GM19395 (cell line): ENCODE measurements at regions not wholly inside any gene's neighbourhood (a gene's known extent, or its start where the extent isn't known, plus 50 kb on each side); places are given as distances from the start of the nearest gene placed in this dataset.
A peak's percentile ranks its signal among the peaks of the same experiment; 100 is the strongest.

Experiments used
- ATAC-seq: cut with Tn5 transposase; IDR thresholded peaks from one replicate; pipeline ENCODE4 v1.9.1; 2021; ENCODE audit warnings: mild to moderate bottlenecking, moderate library complexity; ENCODE audit not compliant: unreplicated experiment

GRCh38 chr7:13028825-13029099, 341.3 kb downstream of the ARL4A start:
- ATAC-seq = no peak

- ATAC-seq = no peak
These were observed 344.0 kb downstream of the ARL4A start for GRCh38 chr7:13031468-13031867.

GRCh38 chr7:13032084-13032483, 344.7 kb downstream of the ARL4A start:
- ATAC-seq = no peak

- ATAC-seq = no peak
These were observed 345.1 kb downstream of the ARL4A start for GRCh38 chr7:13032576-13032975.

- ATAC-seq = no peak
These were observed 347.3 kb downstream of the ARL4A start for GRCh38 chr7:13034693-13035092.

GRCh38 chr7:13035233-13035632, 347.8 kb downstream of the ARL4A start:
- no peak for ATAC-seq

- ATAC-seq = no peak
These were observed 348.9 kb downstream of the ARL4A start for GRCh38 chr7:13036256-13036780.

GRCh38 chr7:13037216-13037615, 349.8 kb downstream of the ARL4A start:
- no peak for ATAC-seq

- no peak for ATAC-seq
These were observed 354.0 kb downstream of the ARL4A start for GRCh38 chr7:13041368-13041988.

GRCh38 chr7:13042605-13043236, 355.3 kb downstream of the ARL4A start:
- no peak for ATAC-seq

- ATAC-seq = no peak
These were observed 356.9 kb downstream of the ARL4A start for GRCh38 chr7:13044309-13044708.

- ATAC-seq = no peak
These were observed 359.6 kb downstream of the ARL4A start for GRCh38 chr7:13047061-13047460.

- ATAC-seq = no peak
These were observed 362.5 kb downstream of the ARL4A start for GRCh38 chr7:13049946-13050345.

- ATAC-seq = no peak
These were observed 363.3 kb downstream of the ARL4A start for GRCh38 chr7:13050703-13051102.

- ATAC-seq = peak; percentile 27
These were observed 368.4 kb downstream of the ARL4A start for GRCh38 chr7:13055732-13056368.

GRCh38 chr7:13057462-13058200, 370.2 kb downstream of the ARL4A start:
- ATAC-seq = peak; percentile 96

GRCh38 chr7:13060173-13060572, 372.7 kb downstream of the ARL4A start:
- no peak for ATAC-seq

- no peak for ATAC-seq
These were observed 373.7 kb downstream of the ARL4A start for GRCh38 chr7:13061115-13061514.

GRCh38 chr7:13062631-13063030, 375.2 kb downstream of the ARL4A start:
- ATAC-seq = no peak

GRCh38 chr7:13067036-13067435, 379.6 kb downstream of the ARL4A start:
- no peak for ATAC-seq

- no peak for ATAC-seq
These were observed 380.6 kb downstream of the ARL4A start for GRCh38 chr7:13068032-13068431.

GRCh38 chr7:13069841-13070240, 382.4 kb downstream of the ARL4A start:
- no peak for ATAC-seq
